CMK (cell line): ENCODE measurements at regions not wholly inside any gene's neighbourhood (a gene's known extent, or its start where the extent isn't known, plus 50 kb on each side); places are given as distances from the start of the nearest gene placed in this dataset.

ENCODE experiments used
- DNase-seq: peaks from one replicate; pipeline ENCODE4 v3.0.0-alpha.2; 2010; ENCODE audit warnings: low read depth

- no peak for DNase-seq
Measured at GRCh38 chr3:1823867-1824266, 274.8 kb upstream of the CNTN4 start.

GRCh38 chr3:1824359-1824758 lies 274.3 kb upstream of the CNTN4 start:
- DNase-seq, result no peak

GRCh38 chr3:1828519-1828918 lies 270.1 kb upstream of the CNTN4 start:
- DNase-seq, result no peak

DNA sequence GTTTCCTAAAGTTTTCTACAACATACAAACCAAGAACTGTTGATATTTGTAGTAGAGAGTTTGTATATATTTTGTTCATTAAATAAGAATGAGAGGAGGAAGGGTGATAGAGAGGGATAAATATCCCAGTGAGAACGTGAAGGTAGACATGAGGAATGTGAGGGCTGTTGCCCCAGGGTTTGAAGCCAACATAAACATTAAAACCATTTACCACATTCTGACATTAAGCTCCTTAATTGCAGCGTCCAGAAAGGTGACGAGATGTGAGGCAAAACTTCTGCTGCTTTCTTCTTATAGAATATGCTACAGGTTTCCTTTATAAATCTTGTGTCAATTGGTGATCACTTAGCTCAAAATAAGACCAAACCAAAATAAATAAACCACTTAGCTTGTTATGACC lies 267.8 kb upstream of the CNTN4 start:
- no peak for DNase-seq

DNA sequence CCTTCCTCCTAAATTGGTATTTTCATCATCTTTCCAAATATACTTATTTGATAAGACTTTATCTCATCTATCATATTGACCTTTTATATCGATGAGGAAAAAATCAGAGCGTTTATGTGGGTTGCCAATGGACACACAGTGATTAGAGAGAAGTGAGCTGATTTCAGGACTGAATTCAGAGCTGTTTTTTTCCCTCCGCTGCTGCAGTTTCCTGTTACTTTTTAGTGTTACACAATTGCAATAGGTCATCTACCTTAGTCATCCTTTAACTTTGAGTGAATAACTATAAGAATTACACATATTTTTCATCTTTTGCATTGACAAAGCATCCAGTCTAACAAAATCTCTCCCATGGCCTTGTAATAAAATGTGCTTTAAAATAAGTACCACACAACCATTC lies 266.3 kb upstream of the CNTN4 start:
- no peak for DNase-seq

- DNase-seq, result no peak
Measured at GRCh38 chr3:1843111-1843510, 255.6 kb upstream of the CNTN4 start.

DNA sequence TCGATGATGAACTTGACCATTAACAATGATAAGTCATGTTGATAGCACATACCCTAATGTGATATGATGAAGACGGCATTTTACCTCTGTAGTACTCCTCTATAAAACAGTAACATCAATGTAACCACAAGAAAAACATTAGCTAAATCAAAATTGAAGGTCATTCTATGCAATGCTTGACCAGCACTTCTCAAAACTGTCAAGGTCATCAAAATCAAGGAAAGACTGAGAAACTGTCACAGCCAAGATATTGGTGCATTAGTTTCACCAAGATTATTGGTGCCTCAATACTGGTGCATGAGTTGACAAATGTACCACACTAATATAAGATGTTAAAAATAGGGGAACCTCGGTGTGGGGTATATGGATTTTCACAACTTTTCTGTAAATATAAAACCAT lies 251.1 kb upstream of the CNTN4 start:
- DNase-seq, result no peak

- no peak for DNase-seq
Measured at GRCh38 chr3:1848935-1849334, 249.7 kb upstream of the CNTN4 start.

GRCh38 chr3:1852950-1853349 lies 245.7 kb upstream of the CNTN4 start:
- no peak for DNase-seq

DNA sequence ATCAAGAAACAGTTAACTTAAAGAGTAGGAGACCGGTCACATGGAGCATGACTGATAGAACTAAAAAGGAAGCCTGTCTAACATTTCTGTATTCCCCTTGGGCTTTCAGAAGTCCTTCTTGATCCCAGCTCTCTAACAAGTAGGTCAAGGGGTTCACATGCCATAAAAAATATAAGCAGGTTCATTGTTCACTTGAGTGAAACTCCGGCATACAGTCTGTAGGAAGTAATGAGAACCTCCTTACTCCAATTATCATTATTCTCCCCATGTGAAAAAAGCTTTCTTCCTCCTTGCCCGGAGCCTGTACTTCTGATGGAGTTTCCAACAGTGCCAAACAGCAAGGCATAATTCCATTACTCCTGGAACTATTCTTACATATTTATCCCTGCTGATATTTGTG lies 242.8 kb upstream of the CNTN4 start:
- no peak for DNase-seq

- no peak for DNase-seq
Measured at GRCh38 chr3:1870738-1871137, 227.9 kb upstream of the CNTN4 start.

DNA sequence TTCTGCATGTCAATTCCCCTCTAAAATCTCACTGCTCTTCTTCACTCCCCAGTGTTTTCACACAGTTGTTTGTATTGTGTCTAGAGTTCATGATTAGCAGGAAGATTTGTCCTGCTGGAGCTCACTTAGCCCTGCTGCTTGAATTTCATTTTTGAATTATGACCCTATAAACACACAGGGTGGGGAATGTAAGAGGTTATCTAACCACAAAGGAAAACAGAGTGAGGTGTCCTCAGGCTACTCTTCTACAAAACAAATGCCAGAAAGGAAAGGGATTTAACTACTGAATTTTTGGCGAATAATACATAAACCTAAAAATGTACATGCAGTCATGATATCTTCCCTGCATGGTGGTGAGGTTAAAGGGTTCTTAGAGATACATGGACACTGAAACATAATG lies 215.1 kb upstream of the CNTN4 start:
- no peak for DNase-seq

- DNase-seq, result no peak
Measured at GRCh38 chr3:1892459-1892858, 206.2 kb upstream of the CNTN4 start.

DNA sequence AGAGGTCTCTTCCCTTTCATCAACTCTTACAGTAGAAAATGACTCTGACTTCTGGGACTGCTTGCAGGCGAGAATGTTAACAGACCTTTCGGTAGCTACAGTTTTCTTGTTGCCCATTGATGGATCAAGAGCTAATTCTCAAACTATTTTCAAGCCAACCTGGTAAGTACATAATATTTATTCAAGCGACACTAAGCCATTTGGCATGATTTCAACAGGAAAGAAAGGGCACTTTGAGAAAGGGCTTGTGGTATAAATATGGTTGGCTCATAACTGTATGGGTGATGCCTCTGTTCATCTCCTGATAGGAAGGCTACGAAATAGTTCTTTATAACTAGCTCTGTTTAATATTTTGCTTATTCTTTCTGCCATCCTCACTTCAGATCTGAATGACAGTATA lies 196.2 kb upstream of the CNTN4 start:
- no peak for DNase-seq

- DNase-seq, result no peak
Measured at GRCh38 chr3:1903111-1903510, 195.6 kb upstream of the CNTN4 start.

DNA sequence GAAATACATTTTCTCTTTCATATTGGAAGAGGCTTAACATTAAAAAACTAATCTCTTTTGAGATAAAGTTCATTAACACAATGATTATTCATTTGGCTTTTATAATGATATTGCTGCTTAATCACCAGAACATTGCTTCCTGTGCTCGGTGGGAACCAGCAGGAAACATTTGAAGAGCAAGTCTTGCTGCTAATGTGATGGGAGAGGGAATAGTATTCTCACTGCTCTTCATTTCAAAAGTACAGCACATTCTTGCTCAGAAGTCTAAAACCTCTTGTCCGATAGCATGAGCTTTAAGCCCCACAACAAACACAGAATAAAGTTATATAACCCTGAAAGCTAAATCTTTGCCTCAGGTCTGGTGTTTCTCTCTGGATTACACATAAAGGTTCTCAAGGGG lies 190.8 kb upstream of the CNTN4 start:
- DNase-seq, result no peak

- no peak for DNase-seq
Measured at GRCh38 chr3:1908651-1909445, 189.8 kb upstream of the CNTN4 start.

- DNase-seq, result no peak
Measured at GRCh38 chr3:1910322-1910721, 188.3 kb upstream of the CNTN4 start.

DNA sequence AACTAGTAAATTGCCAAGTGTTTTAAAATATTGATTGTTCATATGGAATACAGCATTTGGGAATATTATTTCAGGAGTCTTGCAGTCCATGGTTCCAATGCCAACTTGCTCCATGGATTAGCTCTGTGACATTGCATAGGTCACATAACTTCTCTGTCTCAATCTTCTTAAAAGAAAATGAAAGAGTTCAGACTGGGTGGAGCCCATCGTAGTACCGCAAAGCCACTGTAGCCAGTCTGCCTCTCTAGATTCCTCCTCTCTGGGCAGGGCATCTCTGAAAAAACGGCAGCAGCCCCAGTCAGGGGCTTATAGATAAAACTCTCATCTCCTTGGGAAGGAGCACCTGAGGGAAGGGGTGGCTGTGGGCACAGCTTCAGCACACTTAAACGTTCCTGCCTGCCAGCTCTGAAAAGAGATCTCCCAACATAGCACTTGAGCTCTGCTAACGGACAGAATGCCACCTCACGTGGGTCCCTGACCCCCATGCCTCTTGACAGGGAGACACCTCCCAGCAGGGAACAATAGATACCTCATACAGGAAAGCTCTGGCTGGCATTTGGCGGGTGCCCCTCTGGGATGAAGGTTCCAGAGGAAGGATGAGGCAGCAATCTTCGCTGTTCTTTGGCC lies 168.8 kb upstream of the CNTN4 start:
- no peak for DNase-seq

- no peak for DNase-seq
Measured at GRCh38 chr3:1938975-1939374, 159.7 kb upstream of the CNTN4 start.

GRCh38 chr3:1942781-1943180 lies 155.9 kb upstream of the CNTN4 start:
- no peak for DNase-seq

GRCh38 chr3:1943395-1944118 lies 155.1 kb upstream of the CNTN4 start:
- no peak for DNase-seq

- no peak for DNase-seq
Measured at GRCh38 chr3:1945698-1946097, 153.0 kb upstream of the CNTN4 start.
